GM21717 (cell line): ENCODE measurements at regions not wholly inside any gene's neighbourhood (a gene's known extent, or its start where the extent isn't known, plus 50 kb on each side); places are given as distances from the start of the nearest gene placed in this dataset.

Experiments used
- ATAC-seq: cut with Tn5 transposase; IDR thresholded peaks from one replicate; pipeline ENCODE4 v1.9.1; 2021; ENCODE audit warnings: mild to moderate bottlenecking, moderate library complexity; ENCODE audit not compliant: unreplicated experiment

DNA sequence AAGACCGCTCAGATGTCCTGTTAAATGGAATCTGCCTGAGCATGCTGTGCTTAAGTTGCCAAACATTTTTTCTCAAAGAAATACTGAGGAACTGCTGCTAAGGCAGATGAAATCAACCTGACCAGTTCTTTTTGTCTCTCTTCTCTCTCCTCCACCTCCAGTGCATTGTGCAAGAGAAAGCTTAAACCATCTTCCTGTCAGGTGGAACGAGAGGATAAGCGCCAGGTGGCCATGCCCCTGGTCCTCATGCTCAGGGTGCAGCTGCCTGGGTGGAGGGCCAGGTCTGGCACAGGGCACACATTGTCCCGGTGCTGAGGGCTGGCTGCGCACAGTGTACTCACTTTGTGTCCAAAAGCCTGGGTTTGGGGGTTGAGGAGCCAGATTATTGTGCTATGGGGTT lies 176.2 kb upstream of the TP63 start:
- ATAC-seq = no peak

DNA sequence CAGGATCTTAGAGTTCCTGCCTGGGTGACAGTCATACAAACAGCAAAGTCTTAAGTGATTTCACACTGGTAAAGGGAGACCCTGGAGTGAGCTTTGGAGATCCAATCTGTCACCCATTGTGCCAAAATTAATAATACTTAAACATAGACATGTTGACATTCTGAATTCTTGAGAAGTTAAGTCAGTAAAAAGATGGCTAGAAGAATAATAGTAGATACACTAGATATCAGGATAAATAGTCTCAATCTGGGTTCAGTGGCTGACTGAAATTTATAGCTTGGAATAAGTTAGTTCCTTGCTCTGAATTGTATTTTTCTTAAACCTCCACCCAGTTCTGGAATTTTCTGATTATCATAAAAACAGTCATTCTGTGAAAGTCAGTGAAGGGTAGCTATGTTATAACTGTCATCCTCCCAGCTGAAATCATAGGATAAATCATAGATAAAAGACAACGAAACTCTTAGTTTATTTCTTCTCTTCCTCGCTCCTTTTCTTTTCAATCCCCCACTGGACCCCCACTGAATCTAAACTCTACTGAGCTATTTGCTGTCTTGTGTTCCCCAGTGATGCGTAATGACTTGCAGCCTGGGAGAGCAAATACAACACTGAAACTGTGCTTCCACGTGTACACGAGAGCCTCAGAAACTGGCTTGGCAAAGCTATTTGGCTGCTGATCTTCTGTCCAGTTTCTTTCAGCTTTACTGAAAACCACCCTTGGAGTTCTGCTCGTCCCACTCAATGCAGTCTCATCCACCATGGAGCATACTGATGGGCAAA lies 175.4 kb upstream of the TP63 start:
- no peak for ATAC-seq

- ATAC-seq = no peak
Measured at GRCh38 chr3:189457201-189457607, 174.0 kb upstream of the TP63 start.

- no peak for ATAC-seq
Measured at GRCh38 chr3:189457631-189458412, 173.4 kb upstream of the TP63 start.

- ATAC-seq = no peak
Measured at GRCh38 chr3:189458528-189458927, 172.7 kb upstream of the TP63 start.

DNA sequence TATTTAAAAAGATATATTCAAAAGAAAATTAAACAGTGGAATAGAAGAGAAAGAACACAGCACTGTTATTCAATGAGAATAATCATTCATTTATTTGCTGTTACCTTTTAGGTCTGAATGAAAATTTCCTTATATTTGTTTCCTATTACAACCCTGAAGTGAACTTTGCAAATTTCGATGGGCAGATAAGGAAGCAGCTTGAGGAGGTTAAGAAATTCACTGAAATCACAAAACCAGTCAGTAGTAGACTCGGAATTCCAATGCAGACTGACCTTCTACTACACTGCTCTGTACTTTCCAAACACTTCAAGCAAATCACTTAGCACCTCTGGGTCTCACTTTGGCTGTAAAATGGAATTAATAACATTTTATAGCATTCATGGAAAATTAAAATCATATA lies 172.0 kb upstream of the TP63 start:
- ATAC-seq = no peak

DNA sequence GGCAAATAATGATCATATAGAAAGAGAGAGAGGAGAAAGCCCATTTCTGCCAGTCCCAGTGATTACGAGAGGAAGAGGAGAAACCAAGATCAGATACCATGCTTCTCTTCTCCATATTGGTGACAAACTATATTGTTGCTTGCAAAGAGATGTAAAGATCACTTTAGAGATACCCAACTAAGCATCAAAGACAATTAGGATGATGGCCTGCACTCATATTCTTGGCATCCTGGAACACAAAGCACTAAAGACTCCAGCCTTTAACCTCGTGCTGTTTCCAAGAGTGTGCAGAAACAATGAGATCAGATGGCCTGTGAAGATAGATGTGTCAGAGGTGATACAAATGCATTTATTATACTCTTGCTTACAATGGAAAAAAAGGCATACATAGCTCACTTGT lies 170.7 kb upstream of the TP63 start:
- ATAC-seq = no peak

DNA sequence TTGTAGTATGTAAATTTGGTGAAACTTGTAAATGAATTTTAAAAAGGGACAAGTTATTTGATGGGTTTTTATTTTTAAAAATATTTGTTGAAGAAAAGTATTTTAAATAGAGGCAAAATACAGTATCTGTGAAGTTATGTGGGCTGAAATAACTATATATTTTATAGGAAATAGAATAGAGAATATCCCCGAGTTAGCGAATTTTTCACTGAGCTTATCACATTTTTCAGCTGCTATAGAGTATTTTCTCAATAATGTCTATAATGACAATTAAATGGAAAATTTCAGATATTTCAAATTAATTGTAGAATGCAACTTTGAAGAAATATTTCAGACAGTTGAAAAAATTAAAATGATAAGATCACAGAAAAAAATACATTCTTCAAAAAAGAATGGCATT lies 166.4 kb upstream of the TP63 start:
- no peak for ATAC-seq

GRCh38 chr3:189466004-189466403 lies 165.2 kb upstream of the TP63 start:
- no peak for ATAC-seq

DNA sequence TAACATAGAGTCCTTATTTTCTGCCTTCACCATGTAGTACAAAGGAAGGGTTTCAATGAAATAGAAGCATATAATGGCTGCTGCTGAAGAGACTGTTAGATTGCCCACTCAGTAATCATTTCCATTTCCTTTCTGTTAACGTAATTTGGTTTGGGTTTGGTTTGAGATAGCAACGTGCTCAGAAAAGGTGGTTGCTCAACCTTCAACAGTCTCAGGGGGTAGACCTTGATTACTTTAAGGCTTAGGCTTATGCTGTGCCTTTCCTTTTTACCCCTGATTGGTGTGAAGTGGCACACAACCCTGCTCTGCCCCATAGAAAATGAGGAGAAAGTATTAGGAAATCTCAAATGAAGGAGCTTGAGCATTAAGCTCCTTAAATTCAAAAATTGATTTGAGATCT lies 163.7 kb upstream of the TP63 start:
- no peak for ATAC-seq

DNA sequence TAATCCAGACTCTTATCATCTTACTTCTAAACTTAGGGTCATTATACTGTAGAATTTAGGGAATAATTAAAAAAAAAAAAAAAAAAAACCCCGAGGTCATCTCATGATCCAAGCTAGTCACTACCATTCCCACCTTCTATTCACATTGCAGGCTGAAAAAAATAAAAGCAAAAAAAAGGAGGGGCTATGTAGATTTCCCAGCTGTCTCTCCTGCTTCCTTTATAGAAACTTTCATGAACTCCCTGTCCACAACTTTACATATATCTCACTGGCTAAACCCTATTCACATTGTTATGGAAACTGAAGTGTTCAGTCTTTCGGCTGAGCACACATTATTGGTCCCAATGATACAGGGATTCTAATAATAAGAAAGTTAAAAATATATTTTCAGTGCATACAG lies 156.2 kb upstream of the TP63 start:
- no peak for ATAC-seq

DNA sequence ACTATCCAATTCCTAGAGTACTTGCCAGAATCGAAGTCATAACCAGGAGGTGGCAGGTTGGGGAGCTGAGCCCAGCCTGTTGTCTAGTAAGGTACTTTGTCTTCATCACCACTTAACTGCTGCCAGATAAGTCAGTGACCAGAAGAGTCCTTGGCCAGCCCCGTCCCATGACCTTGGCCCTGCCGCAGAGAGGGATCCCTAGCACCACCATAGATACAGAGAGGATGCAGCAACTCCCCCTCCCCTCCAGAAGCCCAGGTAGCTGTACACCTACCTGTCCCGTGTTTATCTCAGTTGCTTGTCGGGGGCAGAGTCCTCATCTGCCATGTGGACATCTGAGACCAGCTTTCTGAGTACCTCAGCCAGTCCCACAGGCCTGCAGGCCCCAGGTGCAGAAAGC lies 153.6 kb upstream of the TP63 start:
- no peak for ATAC-seq

- ATAC-seq = no peak
Measured at GRCh38 chr3:189486556-189486955, 144.6 kb upstream of the TP63 start.

- ATAC-seq = no peak
Measured at GRCh38 chr3:189488241-189488767, 142.9 kb upstream of the TP63 start.

DNA sequence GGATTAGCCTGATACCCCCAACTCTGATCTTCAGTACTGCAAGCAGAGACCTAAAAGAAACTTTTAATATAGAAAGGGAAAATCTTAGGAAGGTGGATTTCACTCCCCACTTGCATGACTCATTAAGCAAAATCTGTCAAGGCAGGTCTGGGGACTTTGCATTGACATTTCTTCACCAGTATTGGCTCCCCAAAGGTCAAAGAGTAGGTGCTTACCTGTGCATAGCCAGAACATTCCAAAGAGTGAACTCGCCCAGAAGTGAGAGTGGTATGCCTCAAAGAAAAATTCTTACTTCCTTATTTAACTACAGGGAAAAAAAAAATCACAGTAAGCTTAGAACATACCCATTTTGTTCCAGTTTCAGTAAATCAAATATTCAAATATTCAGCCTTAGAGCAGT lies 140.9 kb upstream of the TP63 start:
- ATAC-seq = no peak

DNA sequence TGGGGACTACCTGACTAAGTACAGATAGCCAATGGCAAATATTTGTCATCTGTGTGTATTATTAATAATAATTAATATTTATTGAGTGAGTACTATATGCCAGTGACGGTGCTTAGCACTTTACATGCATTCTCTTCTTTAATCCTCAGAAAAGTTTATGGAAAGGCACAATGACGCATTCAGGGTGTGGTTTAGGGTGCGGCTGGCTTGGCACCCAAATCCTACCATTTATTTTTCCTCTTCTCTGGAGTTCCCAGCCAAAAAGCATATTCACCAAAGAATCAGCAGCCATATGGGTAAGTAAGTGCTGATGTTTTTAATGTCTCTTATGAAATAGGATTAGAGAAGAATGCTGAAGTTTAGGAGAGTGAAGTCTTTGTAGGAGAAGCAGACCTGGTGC lies 140.4 kb upstream of the TP63 start:
- no peak for ATAC-seq

- ATAC-seq = no peak
Measured at GRCh38 chr3:189491831-189492230, 139.4 kb upstream of the TP63 start.

DNA sequence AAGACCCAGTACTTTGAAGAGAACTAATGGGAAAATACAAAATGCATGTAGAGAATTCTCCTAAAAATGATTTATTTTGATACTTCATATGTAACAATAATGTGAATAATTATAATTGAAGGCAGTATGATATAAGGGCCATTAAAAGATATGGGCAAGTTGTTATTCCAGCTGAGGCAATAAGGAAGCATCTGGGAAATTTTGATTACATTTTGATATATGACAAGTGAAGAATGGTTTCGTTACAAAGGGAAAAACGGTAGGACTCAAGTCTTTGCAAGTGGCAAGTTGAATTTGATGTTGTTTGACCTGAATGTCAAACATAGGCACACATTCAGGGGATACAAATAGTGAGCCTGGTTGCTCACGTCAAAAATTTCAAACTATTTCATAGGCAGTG lies 137.9 kb upstream of the TP63 start:
- ATAC-seq = no peak

DNA sequence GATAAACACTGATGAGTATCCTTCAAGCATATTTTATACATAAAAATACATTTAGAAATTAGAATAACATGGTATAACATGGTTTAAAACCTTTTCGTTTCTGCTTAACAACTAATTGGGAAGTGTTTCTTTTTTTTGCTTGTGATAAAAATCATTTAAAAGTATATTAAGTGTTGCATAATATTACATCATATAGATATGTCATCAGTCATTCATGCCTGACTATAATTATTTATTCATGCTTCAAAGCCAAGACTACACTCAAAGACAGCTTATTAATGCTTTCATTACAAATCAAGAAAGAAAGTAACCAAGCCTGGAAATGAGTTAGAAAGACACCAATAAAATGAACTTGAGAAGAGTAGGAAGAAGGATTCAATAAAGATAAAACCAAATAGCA lies 136.6 kb upstream of the TP63 start:
- no peak for ATAC-seq

- no peak for ATAC-seq
Measured at GRCh38 chr3:189496375-189497138, 134.6 kb upstream of the TP63 start.

- ATAC-seq = no peak
Measured at GRCh38 chr3:189498995-189499704, 132.0 kb upstream of the TP63 start.
